Motor neuron (in vitro differentiated cells): ENCODE measurements at regions not wholly inside any gene's neighbourhood (a gene's known extent, or its start where the extent isn't known, plus 50 kb on each side); places are given as distances from the start of the nearest gene placed in this dataset.
A peak's percentile ranks its signal among the peaks of the same experiment; 100 is the strongest.
"Not testable (repeated sequence)": the region's sequence is repeated elsewhere in the genome, so short reads cannot be mapped to it uniquely, and the experiment has no call there.

Source experiments
- ATAC-seq, 8 experiments: fragments of 200-7000 bp; cut with Tn5 transposase; replicated peaks in 6 of 8; 2 replicates each; pipeline ENCODE4 v1.8.0; 2021; ENCODE audit warnings: mild to moderate bottlenecking in 8 of 8, moderate library complexity in 8 of 8
- H3K27ac ChIP-seq, 2 donors: fragments of 250-450 bp; sonication (Bioruptor Pico); 2 replicates each; pipeline ENCODE4 v1.9.0; 2021; ENCODE audit warnings: antibody characterized with exemption in 2 of 2, mild to moderate bottlenecking in 2 of 2, moderate library complexity in 1 of 2
- H3K4me1 ChIP-seq, 2 donors: fragments of 250-450 bp; sonication (Bioruptor Pico); replicated peaks in 1 of 2; 2 replicates each; pipeline ENCODE4 v1.6.1; 2021; ENCODE audit warnings: antibody characterized with exemption in 2 of 2, mild to moderate bottlenecking in 2 of 2, moderate library complexity in 1 of 2
- H3K4me3 ChIP-seq, 5 donors: fragments of 250-450 bp; sonication (Bioruptor Pico); 2 replicates each; pipeline ENCODE4 v1.9.0; 2021; ENCODE audit warnings: antibody characterized with exemption in 5 of 5, mild to moderate bottlenecking in 5 of 5, moderate library complexity in 4 of 5
- WGBS, 10 experiments: fragments of 450-650 bp; shearing (Covaris generic); methylation state at CpG; one replicate each; pipeline ENCODE4 v1.0.0; 2022; 5-methylcytosine and 5-hydroxymethylcytosine counted together
- in situ Hi-C, 9 experiments: fragments of 400-800 bp; cut with MboI; loops; one replicate each; pipeline ENCODE4 v1.15.0; 2021; ENCODE audit warnings: low sequenced_read_pairs in 9 of 9, low pct_unique_long_range_greater_than_20kb in 2 of 9; ENCODE audit not compliant: unreplicated experiment in 9 of 9

- 82 to 100% (median 95%) methylated on average over 1 to 5 of the region's 7 CpGs; no CpG with 5 or more reads in 3 of the 10 experiments for WGBS, 10 experiments
- H3K27ac ChIP-seq, H3K4me1 ChIP-seq, ATAC-seq, H3K4me3 ChIP-seq, in situ Hi-C loops: not testable (repeated sequence)
Observed at GRCh38 chr1:234802586-234802985, 192.6 kb upstream of the IRF2BP2 start.

GRCh38 chr1:234801636-234802035 lies 191.7 kb upstream of the IRF2BP2 start:
- 83 to 100% (median 87%) methylated on average over 1 to 4 of the region's 4 CpGs; no CpG with 5 or more reads in 3 of the 10 experiments for WGBS, 10 experiments
- H3K27ac ChIP-seq, ATAC-seq, in situ Hi-C loops, H3K4me1 ChIP-seq, H3K4me3 ChIP-seq: not testable (repeated sequence)

GRCh38 chr1:234801147-234801546 lies 191.2 kb upstream of the IRF2BP2 start:
- H3K4me3 ChIP-seq, H3K4me1 ChIP-seq, in situ Hi-C loops, H3K27ac ChIP-seq: not testable (repeated sequence)
- WGBS, 10 experiments: no CpG with 5 or more reads among the region's 2 CpGs
- peak in 6 of 8 experiments; percentile 32 to 63 (median 45) for ATAC-seq

GRCh38 chr1:234800563-234800962 lies 190.6 kb upstream of the IRF2BP2 start:
- H3K4me3 ChIP-seq, H3K4me1 ChIP-seq, H3K27ac ChIP-seq, ATAC-seq, in situ Hi-C loops: not testable (repeated sequence)
- WGBS, 10 experiments: no CpG with 5 or more reads among the region's 5 CpGs

- H3K27ac ChIP-seq, ATAC-seq, H3K4me3 ChIP-seq, H3K4me1 ChIP-seq, in situ Hi-C loops: not testable (repeated sequence)
- WGBS, 10 experiments: no CpG with 5 or more reads among the region's 1 CpG
Observed at GRCh38 chr1:234799021-234799689, 189.2 kb upstream of the IRF2BP2 start.

GRCh38 chr1:234797216-234797615 lies 187.2 kb upstream of the IRF2BP2 start:
- peak in 1 of 8 experiments; percentile 40 for ATAC-seq
- H3K27ac ChIP-seq, H3K4me3 ChIP-seq, H3K4me1 ChIP-seq, in situ Hi-C loops: not testable (repeated sequence)
- no CpG with 5 or more reads among the region's 2 CpGs for WGBS, 10 experiments

- no CpG with 5 or more reads among the region's 2 CpGs for WGBS, 10 experiments
- ATAC-seq: peak in 6 of 8 experiments; percentile 12 to 58 (median 40)
- H3K27ac ChIP-seq, in situ Hi-C loops, H3K4me1 ChIP-seq, H3K4me3 ChIP-seq: not testable (repeated sequence)
Observed at GRCh38 chr1:234796438-234796792, 186.4 kb upstream of the IRF2BP2 start.

GRCh38 chr1:234795711-234796437 lies 185.9 kb upstream of the IRF2BP2 start:
- in situ Hi-C loops: not testable (repeated sequence)
- WGBS, 10 experiments: 20% methylated on average over 2 of the region's 7 CpGs; no CpG with 5 or more reads in 9 of the 10 experiments
- ATAC-seq: peak; percentile 54 to 97 (median 81)

GRCh38 chr1:234795007-234795406 lies 185.0 kb upstream of the IRF2BP2 start:
- H3K4me3 ChIP-seq, ATAC-seq, H3K27ac ChIP-seq, H3K4me1 ChIP-seq, in situ Hi-C loops: not testable (repeated sequence)
- WGBS, 10 experiments: no CpG with 5 or more reads among the region's 3 CpGs

More at GRCh38 chr1:234795711-234796437, 185.9 kb upstream of the IRF2BP2 start:
- peak overlapping the region; percentile 33 to 47 for H3K27ac ChIP-seq
- H3K4me3 ChIP-seq, H3K4me1 ChIP-seq: not testable (repeated sequence)

- in situ Hi-C loops, H3K27ac ChIP-seq, ATAC-seq, H3K4me1 ChIP-seq, H3K4me3 ChIP-seq: not testable (repeated sequence)
- WGBS, 10 experiments: no CpG with 5 or more reads among the region's 4 CpGs
Observed at GRCh38 chr1:234794452-234794851, 184.5 kb upstream of the IRF2BP2 start.

- H3K27ac ChIP-seq, H3K4me3 ChIP-seq, in situ Hi-C loops, ATAC-seq, H3K4me1 ChIP-seq: not testable (repeated sequence)
- no CpG with 5 or more reads among the region's 5 CpGs for WGBS, 10 experiments
Observed at GRCh38 chr1:234793924-234794323, 183.9 kb upstream of the IRF2BP2 start.

- in situ Hi-C loops, H3K27ac ChIP-seq, ATAC-seq, H3K4me3 ChIP-seq, H3K4me1 ChIP-seq: not testable (repeated sequence)
- WGBS, 10 experiments: no CpG with 5 or more reads among the region's 4 CpGs
Observed at GRCh38 chr1:234792221-234792864, 182.4 kb upstream of the IRF2BP2 start.

GRCh38 chr1:234791615-234792014 lies 181.6 kb upstream of the IRF2BP2 start:
- H3K4me1 ChIP-seq, ATAC-seq, H3K4me3 ChIP-seq, in situ Hi-C loops, H3K27ac ChIP-seq: not testable (repeated sequence)
- no CpG with 5 or more reads among the region's 3 CpGs for WGBS, 10 experiments
